ENCODE measurements at regions not wholly inside any gene's neighbourhood (a gene's known extent, or its start where the extent isn't known, plus 50 kb on each side); places are given as distances from the start of the nearest gene placed in this dataset.

DNA sequence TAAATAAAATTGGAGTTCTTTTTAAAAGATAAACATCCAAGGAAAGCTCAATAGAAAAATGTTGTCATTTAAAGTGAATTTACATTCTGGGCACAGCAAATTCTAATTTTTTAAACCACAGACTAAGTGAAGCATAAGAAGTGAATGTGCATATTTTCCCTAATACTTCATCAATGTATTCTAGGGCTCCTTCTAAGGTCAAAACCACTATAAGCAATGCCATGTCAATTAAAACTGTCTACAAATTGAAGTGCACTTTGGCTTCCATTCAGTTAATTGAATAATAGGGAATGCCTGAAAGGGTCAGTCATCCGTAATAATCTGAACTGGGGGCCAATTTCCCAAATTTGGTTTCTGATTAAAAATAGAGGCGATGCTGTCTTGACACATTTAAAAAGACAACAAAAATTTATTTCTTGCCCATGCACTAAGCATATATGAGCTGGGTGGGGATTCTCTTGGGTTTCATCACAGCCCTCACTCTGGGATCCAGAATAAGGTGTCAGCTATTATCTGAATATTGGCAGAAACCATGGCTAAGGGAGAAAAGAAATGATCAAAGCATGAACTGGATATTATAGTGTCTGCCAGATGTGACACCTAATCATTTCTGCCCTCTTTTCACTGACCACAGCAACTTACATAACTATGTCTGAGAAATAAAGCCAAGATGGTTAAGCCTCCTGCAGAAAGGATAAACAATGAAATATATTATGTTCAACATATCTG is 660.6 kb upstream of the B3GALT2 start:
- ChIA-PET CTCF (no interaction called here), POLR2A (no interaction called here)
- intact Hi-C loops (cut with micrococcal nuclease) (no loop called here), dilution Hi-C loops (cut with MboI; ENCODE audit: extremely low pct_ligation_motif_present, low sequenced_read_pairs) (no loop called here)
- no peak overlapping the region for H2AFZ ChIP-seq (ENCODE audit: low read depth, low read length)
- no peak overlapping the region for H3K4me2 ChIP-seq (ENCODE audit: insufficient read depth, low read length)
- H3K27ac ChIP-seq (ENCODE audit: insufficient read depth, low read depth, low read length), result no peak overlapping the region
- no peak overlapping the region for H3K4me3 ChIP-seq (replicated peaks in 1 of 3; ENCODE audit: insufficient read depth in 1 of 3, low read depth in 1 of 3, low read length in 3 of 3)
- FAIRE-seq, result no peak
- TF ChIP-seq POLR2A (IDR thresholded peaks at IDR 0.05; ENCODE audit: low read depth, low read length) (no peak), MAX (IDR thresholded peaks at IDR 0.05; ENCODE audit: insufficient read depth, insufficient read length) (no peak), EZH2 (IDR thresholded peaks at IDR 0.05; ENCODE audit: borderline replicate concordance, low read depth, low read length, severe bottlenecking) (no peak), CTCF (IDR thresholded peaks at IDR 0.05; ENCODE audit: extremely low read depth in 1 of 2, insufficient read depth in 1 of 2, low read depth in 1 of 2, low read length in 2 of 2) (no peak), FOS (IDR thresholded peaks at IDR 0.05; ENCODE audit: borderline replicate concordance, insufficient read depth, low read length) (no peak), GATA2 (IDR thresholded peaks at IDR 0.05; ENCODE audit: insufficient read depth, insufficient read length, low read depth, low read length) (no peak), JUN (IDR thresholded peaks at IDR 0.05; ENCODE audit: borderline replicate concordance, insufficient read depth, insufficient read length, low read depth) (no peak), MYC (IDR thresholded peaks at IDR 0.05; ENCODE audit: low read depth, low read length) (no peak), POLR2AphosphoS5 (IDR thresholded peaks at IDR 0.05; ENCODE audit: insufficient read depth, low read depth, low read length) (no peak)
- H3K79me2 ChIP-seq (ENCODE audit: control insufficient read depth, insufficient read depth, low read length), result no peaks in the 10 kb centered on the region
- no peaks in the 10 kb centered on the region for H3K36me3 ChIP-seq (ENCODE audit: control insufficient read depth in 2 of 2, extremely low read depth in 1 of 2, insufficient read depth in 2 of 2, low read length in 2 of 2)
- no peak overlapping the region for H3K9ac ChIP-seq (replicated peaks; ENCODE audit: extremely low read depth, insufficient read depth, low read length)
- BruUV-seq (replicated peaks), result no TSS peak
- H3K9me3 ChIP-seq (replicated peaks; ENCODE audit: control insufficient read depth, insufficient read depth, low read length), result no peaks in the 10 kb centered on the region
- no peaks in the 10 kb centered on the region for H3K27me3 ChIP-seq (ENCODE audit: control insufficient read depth in 2 of 2, insufficient read depth in 2 of 2, low read length in 2 of 2)
- H3K4me1 ChIP-seq (ENCODE audit: control insufficient read depth, extremely low read depth, insufficient read depth, low read length), result no peaks in the 10 kb centered on the region
- no peaks in the 10 kb centered on the region for H3K9me1 ChIP-seq (replicated peaks; ENCODE audit: control insufficient read depth, extremely low read depth, insufficient read depth, low read length)
- DNase-seq (ENCODE audit: low read depth, low spot score), result no peak
- H4K20me1 ChIP-seq (replicated peaks; ENCODE audit: control insufficient read depth, extremely low read depth, insufficient read depth, low read length), result no peaks in the 10 kb centered on the region
